Right cardiac atrium (tissue), 5 donors: ENCODE measurements at regions not wholly inside any gene's neighbourhood (a gene's known extent, or its start where the extent isn't known, plus 50 kb on each side); places are given as distances from the start of the nearest gene placed in this dataset.
A peak's percentile ranks its signal among the peaks of the same experiment; 100 is the strongest.
"Not testable (repeated sequence)": the region's sequence is repeated elsewhere in the genome, so short reads cannot be mapped to it uniquely, and the experiment has no call there.

Experiments
- ATAC-seq, 2 donors: fragments of 200-7000 bp; cut with Tn5 transposase; one replicate each; pipeline versions ENCODE4 v1.8.0 to v1.9.1; 2020; ENCODE audit warnings: moderate library complexity in 2 of 2, mild to moderate bottlenecking in 1 of 2
- DNase-seq, 3 donors: peaks; one replicate each; pipeline ENCODE4 v3.0.0-alpha.2; 2020
- H3K27ac ChIP-seq: one replicate; pipeline ENCODE4 v1.5.1; 2013; ENCODE audit warnings: mild to moderate bottlenecking, low read length, control low read depth, moderate library complexity
- H3K27me3 ChIP-seq: one replicate; pipeline ENCODE4 v1.6.1; 2013; ENCODE audit not compliant: control insufficient read depth, insufficient read depth
- H3K4me1 ChIP-seq: one replicate; pipeline ENCODE4 v1.6.1; 2013; ENCODE audit warnings: low read length; ENCODE audit not compliant: control insufficient read depth, insufficient read depth
- H3K4me3 ChIP-seq: one replicate; pipeline ENCODE4 v1.5.1; 2013; ENCODE audit warnings: low read length, control low read depth
- H3K9me3 ChIP-seq: one replicate; pipeline ENCODE4 v1.6.1; 2013; ENCODE audit warnings: low read length; ENCODE audit not compliant: control insufficient read depth
- WGBS: extraction: QIAGEN DNeasy Blood & Tissue Kit; methylation state at CpG from one replicate; pipeline ENCODE4 v1.1.7; 2013; 5-methylcytosine and 5-hydroxymethylcytosine counted together
- intact Hi-C, 4 donors: fragments of 100-400 bp; cut with DNase I; formaldehyde crosslinking; loops; one replicate each; pipeline versions ENCODE4 v1.11.0 to v1.14.0; 2022 to 2023
- donor health status: healthy with polysubstance abuse.
- donor health status: DM: no; HTN: yes; CAD: no.
- donor health status: DM: no; HTN: no; CAD: no.
- donor health status: DM: no; HTN: yes; CAD: no; lungs with severe emphysema.
- donor health status: DM: yes; HTN: yes; CAD: no.

DNA sequence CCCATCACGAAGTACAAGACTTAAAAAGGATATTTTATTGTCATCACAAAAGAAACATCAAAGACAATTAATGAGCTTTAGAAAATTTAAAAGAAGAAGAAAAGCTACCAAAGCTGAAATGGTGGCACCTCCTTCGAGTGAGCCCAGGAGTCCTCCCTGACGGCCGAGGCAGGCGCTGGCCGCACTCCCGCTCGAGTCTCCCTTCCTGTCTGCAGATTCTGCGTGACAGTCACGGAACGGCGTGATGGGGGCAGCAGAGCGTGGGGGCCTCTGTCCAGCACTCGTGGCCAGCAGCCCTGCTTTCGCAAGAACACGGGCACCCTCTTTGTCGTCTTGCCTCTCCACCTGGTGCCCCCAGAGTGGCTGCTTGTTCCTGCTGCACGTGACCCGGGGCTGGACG lies 209.9 kb downstream of the TMEM121 start:
- H3K27ac ChIP-seq, H3K4me3 ChIP-seq, intact Hi-C loops, H3K27me3 ChIP-seq, H3K9me3 ChIP-seq, DNase-seq, H3K4me1 ChIP-seq, ATAC-seq: not testable (repeated sequence)
- 82% methylated on average over 13 of the region's 20 CpGs for WGBS

GRCh38 chr14:105737504-105738246 lies 211.3 kb downstream of the TMEM121 start:
- intact Hi-C loops: no loop called here
- no peak for ATAC-seq

DNA sequence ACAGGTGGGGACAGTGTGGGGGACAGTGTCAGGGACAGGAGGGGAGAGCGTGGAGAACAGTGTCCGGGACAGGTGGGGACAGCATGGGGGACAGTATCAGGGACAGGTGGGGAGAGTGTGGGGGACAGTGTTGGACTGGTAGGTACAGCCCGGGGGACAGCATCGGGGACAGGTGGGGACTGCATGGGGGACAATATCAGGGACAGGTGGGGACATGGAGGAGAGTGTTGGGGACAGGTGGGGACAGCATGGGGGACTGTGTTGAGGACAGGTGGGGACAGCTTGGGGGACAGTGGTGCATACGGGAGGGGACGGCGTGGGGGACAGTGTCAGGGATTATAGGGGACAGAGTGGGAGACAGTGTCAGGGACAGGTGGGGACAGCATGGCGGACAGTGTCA lies 212.3 kb downstream of the TMEM121 start:
- no peak overlapping the region for H3K27ac ChIP-seq
- WGBS: 90% methylated on average over 8 of the region's 8 CpGs
- intact Hi-C loops: no loop called here
- no peaks in the 10 kb centered on the region for H3K9me3 ChIP-seq
- no peak overlapping the region for H3K4me3 ChIP-seq
- no peaks in the 10 kb centered on the region for H3K27me3 ChIP-seq
- DNase-seq (no peak), ATAC-seq (peak; percentile 23 to 25)
- H3K4me1 ChIP-seq: no peaks in the 10 kb centered on the region

More at GRCh38 chr14:105737504-105738246, 211.3 kb downstream of the TMEM121 start:
- H3K27me3 ChIP-seq: no peaks in the 10 kb centered on the region
- H3K4me3 ChIP-seq: no peak overlapping the region
- H3K4me1 ChIP-seq: no peaks in the 10 kb centered on the region
- WGBS: 74% methylated on average over 16 of the region's 17 CpGs
- no peak overlapping the region for H3K27ac ChIP-seq
- DNase-seq: no peak
- H3K9me3 ChIP-seq: no peaks in the 10 kb centered on the region

DNA sequence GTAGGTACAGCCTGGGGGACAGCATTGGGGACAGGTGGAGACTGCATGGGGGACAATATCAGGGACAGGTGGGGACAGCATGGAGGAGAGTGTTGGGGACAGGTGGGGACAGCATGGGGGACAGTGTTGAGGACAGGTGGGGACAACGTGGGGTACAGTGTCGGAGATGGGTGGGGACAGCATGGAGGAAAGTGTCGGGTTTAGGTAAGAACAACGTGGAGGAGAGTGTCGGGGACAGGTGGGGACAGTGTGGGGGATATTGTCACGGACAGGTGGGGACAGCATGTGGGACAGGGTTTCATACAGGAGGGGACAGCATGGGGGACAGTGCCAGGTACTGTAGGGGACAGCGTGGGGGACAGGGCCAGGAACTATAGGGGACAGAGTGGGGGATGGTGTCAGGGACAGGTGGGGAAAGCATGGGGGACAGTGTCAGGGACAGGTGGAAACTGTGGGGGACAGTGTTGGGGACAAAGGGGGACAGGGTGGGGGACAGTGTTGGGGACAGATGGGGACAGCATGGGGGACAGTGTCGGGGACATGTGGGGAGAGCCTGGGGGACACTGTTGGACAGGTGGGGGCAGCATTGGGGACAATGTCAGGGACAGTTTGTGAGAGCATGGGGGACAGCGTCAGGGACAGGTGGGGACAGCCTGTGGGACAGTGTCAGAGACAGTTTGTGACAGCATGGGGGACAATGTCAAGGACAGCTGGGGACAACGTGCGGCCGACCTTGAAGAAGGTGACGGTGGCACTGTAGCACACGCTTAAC lies 213.1 kb downstream of the TMEM121 start:
- DNase-seq (no peak), ATAC-seq (peak in 1 of 2 donors; percentile 13)
- Histone ChIP-seq H3K4me1 (no peaks in the 10 kb centered on the region), H3K4me3 (no peak overlapping the region), H3K27ac (no peak overlapping the region), H3K27me3 (no peaks in the 10 kb centered on the region), H3K9me3 (no peaks in the 10 kb centered on the region)
- WGBS: 83% methylated on average over 14 of the region's 14 CpGs
- intact Hi-C loops: no loop called here

DNA sequence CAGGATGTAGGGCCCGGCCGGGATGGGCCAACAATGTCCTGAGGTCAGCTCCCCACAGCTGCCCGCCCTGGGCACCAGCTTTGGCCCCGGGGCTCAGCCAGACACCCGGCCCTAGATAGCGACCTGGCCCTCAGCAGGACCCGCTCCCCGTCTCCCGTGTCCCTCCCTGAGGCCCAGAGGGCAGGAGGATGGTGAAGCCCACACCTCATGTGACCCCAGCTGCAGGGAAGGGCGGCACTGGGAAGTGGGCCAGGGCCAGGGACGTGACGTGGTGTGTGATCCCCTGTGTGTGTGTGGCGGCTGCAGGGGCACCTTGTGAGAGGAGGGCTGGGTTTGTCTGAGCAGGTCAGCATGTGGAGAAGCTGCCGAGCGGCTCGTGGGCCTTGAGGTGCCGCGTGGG lies 213.9 kb downstream of the TMEM121 start:
- intact Hi-C loops, H3K27ac ChIP-seq, H3K4me1 ChIP-seq, H3K4me3 ChIP-seq, H3K27me3 ChIP-seq, ATAC-seq, H3K9me3 ChIP-seq: not testable (repeated sequence)
- WGBS: 80% methylated on average over 18 of the region's 18 CpGs
- peak in 1 of 3 donors; percentile 40 for DNase-seq

DNA sequence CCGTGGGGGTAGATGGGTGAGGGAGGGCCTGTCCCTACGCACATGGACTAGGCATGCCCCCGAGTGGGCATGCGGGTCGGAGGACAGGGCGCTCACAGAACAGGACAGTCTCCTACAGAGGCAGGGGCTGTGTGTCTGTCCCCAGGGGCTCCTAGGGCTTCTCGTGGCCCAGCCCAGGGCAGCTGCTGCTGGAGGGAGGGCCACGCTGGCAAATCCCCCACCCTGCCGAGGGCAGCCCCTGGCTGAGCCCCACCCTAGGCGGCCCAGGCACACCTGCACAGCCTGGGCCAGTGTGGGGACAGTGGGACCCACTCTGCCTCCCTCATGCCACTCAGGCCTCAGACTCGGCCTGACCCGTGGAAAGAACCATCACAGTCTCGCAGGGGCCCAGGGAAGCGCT lies 214.6 kb downstream of the TMEM121 start:
- H3K4me1 ChIP-seq, DNase-seq, ATAC-seq, H3K27ac ChIP-seq, H3K4me3 ChIP-seq, H3K9me3 ChIP-seq, intact Hi-C loops, H3K27me3 ChIP-seq: not testable (repeated sequence)
- WGBS: 71% methylated on average over 7 of the region's 14 CpGs

DNA sequence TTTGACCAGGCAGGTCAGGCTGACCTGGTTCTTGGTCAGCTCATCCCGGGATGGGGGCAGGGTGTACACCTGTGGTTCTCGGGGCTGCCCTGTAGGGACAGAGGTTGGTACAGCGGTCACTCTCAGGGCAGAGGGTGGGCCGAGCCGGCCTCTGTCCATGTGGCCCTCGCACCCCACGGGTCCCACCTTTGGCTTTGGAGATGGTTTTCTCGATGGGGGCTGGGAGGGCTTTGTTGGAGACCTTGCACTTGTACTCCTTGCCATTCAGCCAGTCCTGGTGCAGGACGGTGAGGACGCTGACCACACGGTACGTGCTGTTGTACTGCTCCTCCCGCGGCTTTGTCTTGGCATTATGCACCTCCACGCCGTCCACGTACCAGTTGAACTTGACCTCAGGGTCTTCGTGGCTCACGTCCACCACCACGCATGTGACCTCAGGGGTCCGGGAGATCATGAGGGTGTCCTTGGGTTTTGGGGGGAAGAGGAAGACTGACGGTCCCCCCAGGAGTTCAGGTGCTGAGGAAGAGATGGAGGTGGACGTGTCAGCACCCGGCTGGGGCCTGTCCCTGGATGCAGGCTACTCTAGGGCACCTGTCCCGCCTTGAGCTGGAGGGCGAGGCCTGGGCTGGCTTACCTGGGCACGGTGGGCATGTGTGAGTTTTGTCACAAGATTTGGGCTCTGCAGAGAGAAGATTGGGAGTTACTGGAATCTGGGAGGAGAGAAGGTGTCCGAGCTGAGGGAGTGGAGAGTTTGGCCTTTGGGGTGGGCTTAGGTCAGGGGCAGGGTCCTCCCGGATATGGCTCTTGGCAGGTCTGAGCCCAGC lies 215.5 kb downstream of the TMEM121 start:
- ATAC-seq, intact Hi-C loops, H3K27ac ChIP-seq, H3K4me1 ChIP-seq, H3K4me3 ChIP-seq, H3K9me3 ChIP-seq, H3K27me3 ChIP-seq: not testable (repeated sequence)
- WGBS: 82% methylated on average over 28 of the region's 29 CpGs
- peak in 1 of 3 donors; percentile 30 for DNase-seq

DNA sequence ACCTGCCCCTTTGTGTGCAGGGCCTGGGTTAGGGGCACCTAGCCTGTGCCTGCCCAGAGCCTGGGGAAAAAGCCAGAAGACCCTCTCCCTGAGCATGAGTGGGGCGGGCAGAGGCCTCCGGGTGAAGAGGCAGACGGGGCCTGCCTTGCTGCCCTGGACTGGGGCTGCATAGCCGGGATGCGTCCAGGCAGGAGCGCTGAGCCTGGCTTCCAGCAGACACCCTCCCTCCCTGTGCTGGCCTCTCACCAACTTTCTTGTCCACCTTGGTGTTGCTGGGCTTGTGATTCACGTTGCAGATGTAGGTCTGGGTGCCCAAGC lies 216.1 kb downstream of the TMEM121 start:
- intact Hi-C loops: no loop called here

GRCh38 chr14:105742904-105743701 lies 216.7 kb downstream of the TMEM121 start:
- H3K4me1 ChIP-seq, H3K4me3 ChIP-seq, H3K27me3 ChIP-seq, H3K27ac ChIP-seq, intact Hi-C loops, H3K9me3 ChIP-seq: not testable (repeated sequence)
- peak; percentile 34 to 45 for ATAC-seq
- DNase-seq: peak in 1 of 3 donors; percentile 37
- 80% methylated on average over 23 of the region's 33 CpGs for WGBS

More for the DNA sequence above, 216.1 kb downstream of the TMEM121 start:
- H3K4me3 ChIP-seq: no peak overlapping the region
- H3K27me3 ChIP-seq: no peaks in the 10 kb centered on the region
- no peak overlapping the region for H3K27ac ChIP-seq
- H3K4me1 ChIP-seq: no peaks in the 10 kb centered on the region
- H3K9me3 ChIP-seq: no peaks in the 10 kb centered on the region
- 87% methylated on average over 7 of the region's 7 CpGs for WGBS
- DNase-seq: no peak
- ATAC-seq: no peak

DNA sequence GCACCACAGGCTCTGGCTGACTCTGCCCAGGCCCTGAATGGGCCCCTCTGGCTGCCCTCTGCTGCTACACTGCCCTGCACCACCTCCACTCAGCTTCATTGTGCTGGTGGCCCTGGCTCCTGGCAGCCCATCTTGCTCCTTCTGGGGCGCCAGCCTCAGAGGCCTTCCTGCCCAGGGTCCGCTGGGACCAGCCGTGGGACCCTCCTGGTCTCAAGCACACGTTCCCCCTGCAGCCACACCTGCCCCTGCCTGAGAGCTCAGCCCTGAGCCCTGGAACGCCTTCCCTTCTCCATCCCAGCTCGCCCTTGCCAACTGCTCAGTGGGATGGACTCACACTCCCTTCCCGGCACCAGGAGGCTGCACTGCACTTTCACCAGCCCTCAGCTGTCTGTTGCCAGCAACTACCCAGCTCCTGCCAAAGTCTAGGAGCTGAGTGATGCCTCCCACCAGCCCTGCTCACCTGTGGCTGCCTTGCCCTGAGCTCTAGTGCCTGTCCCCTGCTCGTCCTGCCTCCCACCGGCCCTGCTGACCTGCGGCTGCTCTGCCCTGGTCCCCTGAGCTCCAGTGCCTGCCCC lies 217.9 kb downstream of the TMEM121 start:
- H3K27ac ChIP-seq, ATAC-seq, DNase-seq, H3K4me3 ChIP-seq, intact Hi-C loops, H3K4me1 ChIP-seq, H3K9me3 ChIP-seq, H3K27me3 ChIP-seq: not testable (repeated sequence)
- 58% methylated on average over 8 of the region's 10 CpGs for WGBS
